ENCODE measurements at regions not wholly inside any gene's neighbourhood (a gene's known extent, or its start where the extent isn't known, plus 50 kb on each side); places are given as distances from the start of the nearest gene placed in this dataset.

- no peak for TF ChIP-seq CTCF (IDR thresholded peaks at IDR 0.05; ENCODE audit: extremely low read depth in 1 of 2, insufficient read depth in 1 of 2, low read depth in 1 of 2, low read length in 2 of 2)
- TF ChIP-seq EZH2 (IDR thresholded peaks at IDR 0.05; ENCODE audit: borderline replicate concordance, low read depth, low read length, severe bottlenecking) = no peak
- no peak for TF ChIP-seq POLR2AphosphoS5 (IDR thresholded peaks at IDR 0.05; ENCODE audit: insufficient read depth, low read depth, low read length)
- peak; percentile 7 for TF ChIP-seq POLR2A (IDR thresholded peaks at IDR 0.05; ENCODE audit: low read depth, low read length)
- peak; percentile 34 for TF ChIP-seq JUN (IDR thresholded peaks at IDR 0.05; ENCODE audit: borderline replicate concordance, insufficient read depth, insufficient read length, low read depth)
- no peak for TF ChIP-seq MAX (IDR thresholded peaks at IDR 0.05; ENCODE audit: insufficient read depth, insufficient read length)
Measured at GRCh38 chr9:107749787-107750444, 260.3 kb upstream of the KLF4 start.

All from endothelial cell of umbilical vein (primary cell).